GM12801 (cell line): ENCODE measurements at regions not wholly inside any gene's neighbourhood (a gene's known extent, or its start where the extent isn't known, plus 50 kb on each side); places are given as distances from the start of the nearest gene placed in this dataset.

Source experiments
- CTCF ChIP-seq: IDR thresholded peaks from one replicate; pipeline ENCODE4 v1.5.1; 2011; ENCODE audit warnings: control low read depth; ENCODE audit not compliant: insufficient read length; ENCODE audit errors: extremely low read depth

DNA sequence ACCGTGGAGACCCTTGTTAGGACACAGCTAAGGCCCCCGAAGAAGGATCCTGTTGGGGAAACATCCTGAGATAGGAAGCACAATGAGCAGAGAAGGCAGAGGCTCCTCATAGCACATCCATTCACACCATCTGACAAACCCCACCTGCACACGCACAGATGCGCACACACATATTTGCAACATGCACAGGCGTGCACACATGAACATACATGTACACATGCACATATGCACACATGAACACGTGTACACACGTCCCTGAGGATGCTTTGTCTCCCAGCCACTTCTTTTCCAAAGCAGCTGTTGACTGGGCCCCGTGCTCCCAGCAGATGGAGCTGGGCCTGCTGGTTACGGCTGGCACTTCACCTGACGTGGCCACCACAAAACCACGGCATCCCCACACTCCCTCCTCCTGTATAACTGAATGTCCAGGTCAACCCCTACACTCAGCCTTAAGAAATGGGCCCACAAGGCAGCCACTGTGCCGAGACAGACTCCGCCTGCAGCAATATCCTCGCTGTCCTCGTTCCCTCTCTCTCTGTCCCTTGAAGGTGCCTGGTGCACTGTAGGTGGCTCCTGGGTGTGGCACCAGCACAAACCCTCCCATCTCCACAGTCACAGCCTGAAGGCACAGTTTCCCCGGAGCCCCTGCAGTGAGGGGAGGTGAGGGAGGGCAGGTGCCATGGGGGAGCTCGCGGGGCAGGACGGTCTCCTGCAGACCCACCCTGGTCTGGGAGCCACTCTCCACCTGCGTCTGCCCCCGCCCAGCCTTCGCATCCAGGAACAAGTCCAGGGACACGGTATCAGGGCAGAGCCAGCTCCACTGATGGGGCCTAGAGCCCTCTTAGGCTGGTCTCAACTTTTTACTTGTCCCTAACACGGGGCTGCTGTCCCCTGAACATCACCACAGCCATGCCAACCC lies 183.0 kb downstream of the RBFOX3 start:
- TF ChIP-seq CTCF, result no peak

- TF ChIP-seq CTCF, result no peak
Observed at GRCh38 chr17:79425686-79426085, 185.2 kb downstream of the RBFOX3 start.

GRCh38 chr17:79424471-79425185 lies 186.2 kb downstream of the RBFOX3 start:
- no peak for TF ChIP-seq CTCF

GRCh38 chr17:79423811-79424465 lies 186.9 kb downstream of the RBFOX3 start:
- no peak for TF ChIP-seq CTCF

GRCh38 chr17:79422236-79422635 lies 188.6 kb downstream of the RBFOX3 start:
- no peak for TF ChIP-seq CTCF

DNA sequence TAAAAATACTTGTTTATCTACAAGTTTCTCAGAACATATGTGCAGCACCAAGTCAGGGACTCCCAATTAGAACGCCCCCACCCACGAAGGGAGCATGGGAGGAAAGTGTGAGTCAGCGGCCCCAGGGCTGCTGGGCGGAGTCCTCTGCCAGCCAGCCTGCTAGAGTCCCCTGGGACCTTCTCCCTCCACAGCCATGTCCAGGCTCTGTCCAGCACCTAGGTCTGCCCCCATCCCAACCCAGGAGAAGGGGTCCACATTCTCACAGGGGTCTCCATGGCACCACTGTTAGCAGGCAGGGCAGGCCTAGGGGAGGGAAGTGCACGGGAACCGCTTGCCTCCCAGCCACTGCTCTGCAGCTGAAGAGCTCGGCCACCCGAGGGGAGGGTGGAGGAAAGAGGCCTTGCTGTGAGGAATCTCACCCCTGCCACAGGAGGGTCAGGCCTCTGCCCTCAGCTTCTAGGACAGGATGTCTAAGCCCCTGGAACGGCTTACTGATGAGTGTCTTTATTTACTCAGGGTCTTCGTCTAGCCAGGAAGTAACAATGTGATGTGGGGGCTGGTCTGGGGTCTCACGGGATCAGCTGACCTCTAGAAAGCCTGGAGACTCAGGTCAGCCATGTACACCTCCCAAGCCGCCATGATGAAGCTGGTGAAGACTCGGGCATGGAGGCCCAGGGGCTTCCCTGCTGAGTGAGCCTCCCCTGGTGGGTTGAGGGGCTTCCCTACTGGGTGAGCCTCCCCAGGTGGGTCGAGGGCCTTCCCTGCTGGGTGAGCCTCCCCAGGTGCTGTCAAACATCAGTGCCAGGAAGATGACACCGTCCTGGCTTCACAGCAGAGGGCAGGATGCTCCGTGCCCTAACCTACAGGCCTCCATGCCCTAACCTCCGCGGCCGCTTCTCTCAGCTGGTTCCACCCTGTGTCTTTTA lies 190.3 kb downstream of the RBFOX3 start:
- TF ChIP-seq CTCF, result no peak
